HG02642 (cell line): ENCODE measurements at regions not wholly inside any gene's neighbourhood (a gene's known extent, or its start where the extent isn't known, plus 50 kb on each side); places are given as distances from the start of the nearest gene placed in this dataset.
A peak's percentile ranks its signal among the peaks of the same experiment; 100 is the strongest.

Experiments
- ATAC-seq: cut with Tn5 transposase; IDR thresholded peaks from one replicate; pipeline ENCODE4 v1.9.1; 2021; ENCODE audit warnings: mild to moderate bottlenecking; ENCODE audit not compliant: unreplicated experiment, poor library complexity

GRCh38 chr1:195475568-195475967 is 1132.7 kb downstream of the KCNT2 start:
- no peak for ATAC-seq

DNA sequence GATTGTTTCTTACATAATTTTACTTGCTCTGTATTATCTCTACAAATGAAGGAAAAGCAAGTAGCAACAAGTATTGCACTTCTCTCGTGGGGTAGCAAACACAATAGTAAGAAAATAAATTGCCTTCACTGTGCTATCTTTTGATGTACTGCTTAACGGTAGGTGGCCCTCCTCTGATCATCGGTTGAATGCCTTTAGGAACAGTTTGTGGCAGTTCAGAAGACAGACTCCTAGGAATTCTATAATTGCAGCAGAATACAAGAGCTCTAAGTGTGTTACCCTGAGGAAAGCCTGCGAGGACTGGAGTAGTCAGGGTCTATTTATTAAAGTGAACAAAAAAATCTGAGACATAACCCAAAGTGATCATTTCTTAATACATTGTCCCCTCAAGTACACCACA is 1135.9 kb downstream of the KCNT2 start:
- no peak for ATAC-seq

DNA sequence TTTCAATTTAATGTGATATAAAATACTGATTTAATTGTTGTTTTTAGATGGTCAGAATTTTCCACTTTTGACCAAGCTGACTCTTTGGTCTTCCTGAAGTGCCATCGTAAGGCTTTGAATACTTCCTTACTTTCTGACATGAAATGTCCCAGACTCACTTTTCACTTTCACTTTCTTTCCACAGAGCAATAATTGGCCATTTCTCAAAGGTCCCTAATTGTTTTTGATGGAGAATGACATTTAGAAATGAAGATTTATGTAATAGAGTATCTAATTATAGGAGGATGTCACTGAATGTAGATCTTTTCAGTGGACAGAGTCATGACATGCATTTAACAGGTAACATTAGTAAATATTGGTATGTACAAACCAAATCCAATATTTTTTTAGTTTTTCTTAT is 1141.6 kb downstream of the KCNT2 start:
- no peak for ATAC-seq

- ATAC-seq = no peak
Observed at GRCh38 chr1:195462646-195463045, 1145.6 kb downstream of the KCNT2 start.

DNA sequence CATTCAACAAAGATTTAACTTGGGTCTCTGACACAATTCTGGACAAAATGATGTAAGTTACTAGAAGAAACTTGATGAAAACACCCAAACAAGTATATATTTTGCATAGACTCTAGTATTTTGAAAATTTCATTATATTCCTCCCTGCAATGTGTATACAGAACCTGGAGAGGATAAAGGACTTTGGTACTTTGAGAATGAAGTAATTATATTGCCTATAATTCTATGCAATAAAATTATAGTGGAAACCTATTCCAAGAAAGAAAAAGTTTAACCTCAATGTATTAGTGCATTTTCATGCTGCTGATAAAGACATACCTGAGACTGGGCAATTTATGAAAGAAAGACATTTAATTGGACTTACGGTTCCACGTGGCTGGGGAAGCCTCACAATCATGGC is 1146.1 kb downstream of the KCNT2 start:
- ATAC-seq = no peak

- ATAC-seq = no peak
Observed at GRCh38 chr1:195458365-195458764, 1149.9 kb downstream of the KCNT2 start.

GRCh38 chr1:195450794-195451193 is 1157.4 kb downstream of the KCNT2 start:
- no peak for ATAC-seq

DNA sequence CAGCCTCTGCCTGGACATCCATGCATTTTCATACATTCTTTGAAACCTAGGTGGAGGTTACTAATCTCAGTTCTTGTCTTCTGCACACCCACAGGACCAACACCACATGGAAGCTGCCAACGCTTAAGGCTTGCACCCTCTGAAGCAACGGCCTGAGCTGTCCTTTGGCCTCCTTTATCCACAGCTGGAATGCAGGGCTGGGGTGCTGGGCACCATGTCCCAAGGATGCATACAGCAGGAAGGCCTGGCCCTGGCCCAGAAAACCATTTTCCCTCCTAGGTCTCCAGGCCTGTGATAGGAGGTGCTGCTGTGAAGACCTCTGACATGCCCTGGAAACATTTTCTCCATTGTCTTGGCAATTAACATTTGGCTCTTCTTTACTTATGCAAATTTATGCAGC is 1168.6 kb downstream of the KCNT2 start:
- ATAC-seq = no peak

GRCh38 chr1:195434566-195435203 is 1173.6 kb downstream of the KCNT2 start:
- ATAC-seq = no peak

DNA sequence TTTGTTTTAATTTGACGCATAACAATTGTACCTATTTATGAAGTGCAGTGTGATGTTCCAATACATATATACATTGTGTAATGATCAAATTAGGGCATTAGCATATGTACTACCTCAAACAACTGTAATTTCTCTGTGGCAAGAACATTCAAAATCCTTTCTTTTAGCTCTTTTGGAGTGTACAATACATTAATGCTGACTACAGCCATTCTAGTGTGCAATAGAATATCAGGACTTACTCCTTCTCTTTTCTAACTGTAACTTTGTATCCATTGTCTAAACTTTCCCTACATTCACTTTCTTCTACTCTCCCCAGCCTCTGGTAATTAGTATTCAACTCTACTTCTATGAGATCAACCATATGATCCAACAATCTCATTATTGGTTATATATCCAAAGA is 1177.4 kb downstream of the KCNT2 start:
- ATAC-seq = no peak

DNA sequence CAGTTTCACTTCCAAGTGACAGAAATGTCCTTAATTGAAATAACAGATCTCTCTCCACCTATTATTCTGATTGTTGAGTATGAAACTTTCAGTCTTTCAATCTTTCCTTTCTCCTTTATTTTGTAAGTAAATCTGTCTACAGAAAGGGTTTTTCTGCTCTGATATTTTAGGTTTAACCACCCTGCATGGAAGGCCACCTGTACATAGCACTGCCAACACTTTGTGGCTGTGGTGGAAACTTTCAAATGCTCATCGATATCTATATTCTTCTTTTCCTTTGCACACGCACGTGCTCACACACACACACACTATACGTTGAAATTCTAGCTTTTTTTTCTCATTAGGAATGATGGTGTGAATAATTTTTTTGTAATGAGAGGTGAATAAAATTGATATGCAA is 1179.3 kb downstream of the KCNT2 start:
- no peak for ATAC-seq

DNA sequence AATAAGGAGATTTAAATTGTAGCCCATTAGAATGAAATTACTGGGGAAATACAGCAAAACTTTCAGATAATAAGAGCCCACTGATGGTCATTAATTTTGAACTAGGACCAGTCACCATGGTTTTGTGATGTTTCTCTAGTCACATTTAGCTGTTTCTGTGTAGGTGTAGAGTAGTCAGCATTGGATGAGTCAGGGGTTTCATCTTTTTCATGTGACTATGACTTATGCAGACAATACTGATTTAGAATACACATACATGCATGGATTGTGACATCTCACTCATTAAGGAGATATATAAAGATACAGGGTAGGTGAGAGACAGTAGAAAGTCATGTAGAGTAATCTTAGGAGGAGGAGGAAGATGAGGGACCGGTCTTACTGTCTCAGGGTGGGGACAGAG is 1192.7 kb downstream of the KCNT2 start:
- ATAC-seq = no peak

DNA sequence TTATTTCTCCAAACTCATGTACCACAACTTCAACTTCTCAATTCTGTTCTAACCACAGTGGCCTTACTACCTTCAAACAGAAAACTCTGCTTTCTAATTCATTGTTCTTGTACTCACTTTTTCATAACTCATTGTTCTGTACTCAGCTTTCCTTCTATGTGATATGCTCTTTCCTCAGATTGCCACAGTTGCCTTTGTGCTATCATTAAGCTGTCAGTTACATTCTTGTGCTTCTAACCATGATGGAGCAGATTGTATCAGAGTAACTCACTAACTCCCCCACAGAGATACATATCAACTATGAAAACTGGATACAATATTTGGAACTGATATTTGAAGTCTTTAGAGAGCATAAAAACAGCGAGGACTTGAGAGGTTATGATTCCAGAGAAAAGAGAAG is 1213.7 kb downstream of the KCNT2 start:
- no peak for ATAC-seq

DNA sequence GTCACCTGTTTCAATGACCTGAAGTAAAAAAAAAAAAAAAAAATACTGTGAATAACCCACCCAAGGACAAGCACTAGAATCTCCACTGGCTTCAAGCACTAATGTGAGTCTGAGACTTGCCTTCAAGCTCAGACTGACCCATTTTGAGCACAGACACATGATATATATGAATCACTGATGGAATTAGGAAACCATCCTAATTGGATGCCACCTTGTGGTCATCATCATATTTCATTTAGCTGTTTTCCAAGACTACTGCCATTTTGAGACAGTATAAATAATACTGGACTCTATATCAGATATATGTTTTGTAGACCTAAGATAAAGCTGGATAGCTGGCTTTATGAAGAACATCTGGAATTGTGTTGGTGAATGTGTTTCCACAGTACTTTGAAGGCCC is 1232.0 kb downstream of the KCNT2 start:
- ATAC-seq = peak; percentile 54

GRCh38 chr1:195373856-195374255 is 1234.4 kb downstream of the KCNT2 start:
- no peak for ATAC-seq

DNA sequence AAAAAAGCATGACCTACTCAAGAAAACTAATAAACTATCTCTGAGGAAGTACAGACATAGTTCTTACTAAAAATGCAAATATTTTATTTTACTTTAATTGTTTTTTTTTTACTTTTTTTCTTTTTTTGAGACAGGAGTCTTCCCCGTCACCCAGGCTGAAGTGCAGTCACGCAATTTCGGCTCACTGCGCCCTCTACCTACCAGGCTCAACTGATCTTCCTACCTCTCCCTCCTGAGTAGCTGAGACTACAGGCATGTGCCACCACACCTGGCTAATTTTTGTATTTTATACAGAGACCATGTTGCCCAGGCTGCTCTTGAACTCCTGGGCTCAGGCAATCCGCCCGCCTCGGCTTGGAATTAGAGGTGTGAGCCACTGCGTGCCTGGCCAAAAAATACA is 1263.1 kb downstream of the KCNT2 start:
- ATAC-seq = no peak

DNA sequence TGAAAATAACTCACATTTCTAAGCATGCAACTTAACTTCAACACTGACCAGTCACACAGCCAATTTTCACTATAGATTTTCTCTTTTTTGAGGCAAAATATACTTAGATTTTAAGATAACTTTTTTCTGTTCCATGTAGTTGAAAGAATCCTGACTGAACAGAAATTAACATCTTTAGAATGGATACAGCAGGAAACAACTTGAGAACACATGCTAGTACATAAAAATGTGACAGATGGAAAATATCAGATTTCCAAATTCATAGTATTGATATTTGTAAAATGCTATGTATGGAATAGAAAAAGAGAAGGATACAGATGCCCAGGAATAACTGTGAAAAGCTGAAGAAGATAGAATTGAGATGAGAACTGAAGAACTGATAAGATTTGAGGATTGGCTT is 1270.6 kb downstream of the KCNT2 start:
- ATAC-seq = no peak

DNA sequence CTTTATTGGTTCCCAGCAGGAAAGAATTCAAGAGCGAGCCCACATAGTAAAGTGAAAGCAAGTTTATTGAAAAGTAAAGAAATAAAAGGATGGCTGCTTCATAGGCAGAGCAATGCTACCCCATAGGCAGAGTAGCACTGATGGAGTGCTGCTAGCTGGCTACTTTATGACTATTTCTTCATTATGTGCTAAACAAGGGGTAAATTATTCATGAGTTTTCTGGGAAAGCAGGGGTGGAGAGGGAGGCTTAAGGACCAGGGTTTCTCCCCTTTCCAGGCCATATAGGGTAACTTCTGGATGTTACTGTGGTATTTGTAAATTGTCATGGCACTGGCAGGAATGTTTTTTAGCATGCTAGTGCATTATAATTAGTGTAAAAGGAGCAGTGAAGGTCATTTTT is 1271.4 kb downstream of the KCNT2 start:
- no peak for ATAC-seq

- ATAC-seq = no peak
Observed at GRCh38 chr1:195335541-195335940, 1272.7 kb downstream of the KCNT2 start.

DNA sequence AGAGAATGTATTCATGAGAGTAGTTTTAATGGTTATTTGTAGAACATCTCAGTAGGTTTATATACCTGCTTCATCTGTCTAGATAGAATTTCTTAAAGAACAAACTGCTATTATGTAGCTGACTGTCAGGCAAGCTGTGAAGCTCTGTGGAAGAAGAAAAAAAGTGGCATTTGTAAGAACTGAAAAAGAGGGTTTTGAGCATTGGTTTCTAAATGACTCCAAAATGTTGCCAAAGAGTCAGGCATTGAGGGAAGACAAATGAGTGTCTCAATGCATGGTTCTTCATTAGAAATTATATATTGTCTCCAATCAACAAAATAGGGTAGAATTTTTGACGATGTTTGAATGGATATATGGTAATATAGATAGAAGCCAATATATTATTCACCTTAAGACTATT is 1276.1 kb downstream of the KCNT2 start:
- ATAC-seq = no peak

GRCh38 chr1:195328681-195329080 is 1279.6 kb downstream of the KCNT2 start:
- ATAC-seq = no peak

- no peak for ATAC-seq
Observed at GRCh38 chr1:195328102-195328501, 1280.1 kb downstream of the KCNT2 start.

GRCh38 chr1:195327361-195327760 is 1280.9 kb downstream of the KCNT2 start:
- ATAC-seq = no peak
